Neural progenitor cell (in vitro differentiated cells): ENCODE measurements at regions not wholly inside any gene's neighbourhood (a gene's known extent, or its start where the extent isn't known, plus 50 kb on each side); places are given as distances from the start of the nearest gene placed in this dataset.

ENCODE experiments used
- DNase-seq: peaks from one replicate; pipeline ENCODE4 v3.0.0-alpha.2; 2016; ENCODE audit warnings: low spot score
- H2AFZ ChIP-seq: fragments of 200-600 bp; sonication (generic); replicated peaks from 2 replicates; pipeline ENCODE4 v1.6.1; 2016; ENCODE audit warnings: antibody characterized with exemption
- H3F3A ChIP-seq: fragments of 200-600 bp; sonication (generic); 2 replicates; pipeline ENCODE4 v1.6.1; 2016; ENCODE audit warnings: antibody characterized with exemption, low read depth
- H3K27ac ChIP-seq: fragments of 200-600 bp; sonication (generic); 2 replicates; pipeline ENCODE4 v1.5.1; 2016; ENCODE audit warnings: mild to moderate bottlenecking
- H3K27me3 ChIP-seq: fragments of 200-600 bp; sonication (generic); 2 replicates; pipeline ENCODE4 v1.6.1; 2016; ENCODE audit warnings: mild to moderate bottlenecking, moderate library complexity
- H3K36me3 ChIP-seq: fragments of 200-600 bp; sonication (generic); 2 replicates; pipeline ENCODE4 v1.5.1; 2016
- H3K4me1 ChIP-seq: fragments of 200-600 bp; sonication (generic); 2 replicates; pipeline ENCODE4 v1.6.1; 2016; ENCODE audit warnings: mixed run types
- H3K4me2 ChIP-seq: fragments of 200-600 bp; sonication (generic); 2 replicates; pipeline ENCODE4 v1.6.1; 2016
- H3K4me3 ChIP-seq: fragments of 200-600 bp; sonication (generic); 2 replicates; pipeline ENCODE4 v1.5.1; 2016
- H3K79me2 ChIP-seq: fragments of 200-600 bp; sonication (generic); 2 replicates; pipeline ENCODE4 v1.6.1; 2016; ENCODE audit warnings: low read depth
- H3K9ac ChIP-seq: fragments of 200-600 bp; sonication (generic); 2 replicates; pipeline ENCODE4 v1.6.1; 2016
- H3K9me3 ChIP-seq: fragments of 200-600 bp; sonication (generic); 2 replicates; pipeline ENCODE4 v1.5.1; 2016; ENCODE audit warnings: low read depth
- H4K20me1 ChIP-seq: fragments of 200-600 bp; sonication (generic); 2 replicates; pipeline ENCODE4 v1.6.1; 2016; ENCODE audit warnings: low read depth
- H3K27ac Mint-ChIP-seq: 3 replicates; pipeline ENCODE4 v1.8.0; 2021; ENCODE audit warnings: mixed read lengths
- H3K27me3 Mint-ChIP-seq: 2 replicates; pipeline ENCODE4 v1.8.0; 2022; ENCODE audit warnings: low read depth, mild to moderate bottlenecking, inconsistent platforms, moderate library complexity, mixed read lengths; ENCODE audit not compliant: insufficient read depth
- H3K36me3 Mint-ChIP-seq: 3 replicates; pipeline ENCODE4 v1.8.0; 2021; ENCODE audit warnings: mixed read lengths
- H3K4me1 Mint-ChIP-seq: 3 replicates; pipeline ENCODE4 v1.8.0; 2021; ENCODE audit warnings: mixed read lengths
- H3K4me3 Mint-ChIP-seq: 3 replicates; pipeline ENCODE4 v1.8.0; 2021; ENCODE audit warnings: mild to moderate bottlenecking, moderate library complexity, mixed read lengths
- H3K9me3 Mint-ChIP-seq: 3 replicates; pipeline ENCODE4 v1.8.0; 2020; ENCODE audit warnings: mixed read lengths
- CTCF ChIP-seq: fragments of 200-600 bp; sonication (generic); IDR thresholded peaks from 2 replicates; pipeline ENCODE4 v1.5.1; 2017; ENCODE audit warnings: antibody characterized with exemption, mild to moderate bottlenecking
- EZH2 ChIP-seq: fragments of 200-600 bp; sonication (generic); IDR thresholded peaks from 2 replicates; pipeline ENCODE4 v1.6.1; 2017; ENCODE audit warnings: antibody characterized with exemption, mild to moderate bottlenecking, moderate library complexity
- EZH2phosphoT487 ChIP-seq: fragments of 200-600 bp; sonication (generic); IDR thresholded peaks from 2 replicates; pipeline ENCODE4 v1.6.1; 2017; ENCODE audit warnings: antibody characterized with exemption

DNA sequence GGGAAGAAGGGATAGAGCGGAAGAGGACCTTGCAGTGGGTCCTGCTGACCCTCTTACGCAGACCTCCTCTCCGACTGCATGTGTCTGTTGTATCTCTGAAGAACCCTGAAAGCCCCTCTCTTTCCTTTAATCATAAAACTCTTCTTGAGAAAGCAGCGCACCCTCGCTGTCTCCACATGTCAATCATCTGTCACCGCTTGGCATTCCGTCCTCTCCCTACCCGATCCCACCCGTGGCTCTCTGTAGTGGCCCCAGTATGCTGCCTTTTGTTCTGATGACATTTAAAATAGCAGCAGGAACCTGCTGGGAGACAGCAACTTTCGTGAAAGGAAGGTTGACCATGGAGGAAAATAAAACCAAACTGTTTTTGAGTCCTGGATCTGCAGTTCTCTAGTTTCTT lies 582.9 kb upstream of the SALL3 start:
- Histone ChIP-seq H3K4me3 (no peak overlapping the region), H3F3A (no peaks in the 10 kb centered on the region), H3K36me3 (no peaks in the 10 kb centered on the region), H3K9ac (no peak overlapping the region), H3K4me2 (no peak overlapping the region), H3K79me2 (no peaks in the 10 kb centered on the region), H3K9me3 (no peaks in the 10 kb centered on the region), H3K27me3 (no peaks in the 10 kb centered on the region), H2AFZ (no peak overlapping the region), H3K4me1 (no peaks in the 10 kb centered on the region), H3K27ac (no peak overlapping the region), H4K20me1 (no peaks in the 10 kb centered on the region)
- Mint-ChIP-seq H3K4me3 (no peak overlapping the region), H3K27ac (no peak overlapping the region), H3K27me3 (peaks cover 7% of the 10 kb centered on the region), H3K36me3 (no peaks in the 10 kb centered on the region), H3K4me1 (peaks cover 2% of the 10 kb centered on the region), H3K9me3 (peaks cover 24% of the 10 kb centered on the region)
- TF ChIP-seq EZH2phosphoT487 (no peak), CTCF (no peak), EZH2 (no peak)
- no peak for DNase-seq

DNA sequence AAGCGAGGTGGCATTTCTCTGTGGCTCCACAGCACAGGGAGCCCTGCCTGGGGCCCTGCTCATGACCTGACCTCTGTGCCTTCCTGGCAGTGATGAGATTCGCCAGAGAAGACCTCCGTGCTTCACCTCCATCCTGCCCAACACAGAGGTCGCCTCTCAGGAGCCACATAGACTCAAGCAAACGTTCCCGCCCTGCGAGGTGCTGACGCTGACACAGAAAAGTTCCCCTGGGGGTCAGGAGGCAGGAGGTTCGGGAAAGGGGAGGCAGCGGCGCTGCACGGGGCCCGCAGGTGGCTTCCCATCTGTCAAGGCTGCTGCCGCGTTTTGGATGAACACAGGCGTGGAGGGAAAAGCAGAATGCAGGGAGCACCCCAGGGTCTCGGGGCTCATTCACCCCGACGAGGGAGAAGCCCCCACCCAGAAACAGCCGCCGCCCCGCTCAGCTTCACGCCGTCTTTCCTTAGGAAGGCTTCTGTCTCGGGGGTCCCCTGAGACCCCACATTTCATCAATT lies 579.6 kb upstream of the SALL3 start:
- Mint-ChIP-seq H3K36me3 (no peaks in the 10 kb centered on the region), H3K4me1 (peaks cover 4% of the 10 kb centered on the region), H3K4me3 (no peak overlapping the region), H3K9me3 (peaks cover 21% of the 10 kb centered on the region), H3K27ac (no peak overlapping the region), H3K27me3 (peaks cover 10% of the 10 kb centered on the region)
- Histone ChIP-seq H3K27ac (no peak overlapping the region), H4K20me1 (no peaks in the 10 kb centered on the region), H3K4me3 (no peak overlapping the region), H3F3A (no peaks in the 10 kb centered on the region), H3K9ac (no peak overlapping the region), H3K9me3 (no peaks in the 10 kb centered on the region), H2AFZ (no peak overlapping the region), H3K36me3 (no peaks in the 10 kb centered on the region), H3K4me2 (no peak overlapping the region), H3K4me1 (no peaks in the 10 kb centered on the region), H3K79me2 (no peaks in the 10 kb centered on the region), H3K27me3 (no peaks in the 10 kb centered on the region)
- TF ChIP-seq CTCF: no peak
- TF ChIP-seq EZH2phosphoT487: no peak
- TF ChIP-seq EZH2: no peak
- DNase-seq: no peak

- Mint-ChIP-seq H3K4me1 (peaks cover 8% of the 10 kb centered on the region), H3K9me3 (peaks cover 7% of the 10 kb centered on the region), H3K27ac (no peak overlapping the region), H3K4me3 (no peak overlapping the region), H3K36me3 (no peaks in the 10 kb centered on the region), H3K27me3 (peaks cover 9% of the 10 kb centered on the region)
- TF ChIP-seq CTCF (no peak), EZH2phosphoT487 (no peak), EZH2 (no peak)
- Histone ChIP-seq H3K9me3 (no peaks in the 10 kb centered on the region), H3K27ac (no peak overlapping the region), H2AFZ (no peak overlapping the region), H3K79me2 (no peaks in the 10 kb centered on the region), H4K20me1 (no peaks in the 10 kb centered on the region), H3K4me1 (no peaks in the 10 kb centered on the region), H3K9ac (no peak overlapping the region), H3K4me3 (no peak overlapping the region), H3K4me2 (no peak overlapping the region), H3F3A (no peaks in the 10 kb centered on the region), H3K27me3 (no peaks in the 10 kb centered on the region), H3K36me3 (no peaks in the 10 kb centered on the region)
- DNase-seq: no peak
These were observed 577.2 kb upstream of the SALL3 start for GRCh38 chr18:78402440-78402839.
